A549 (cell line): ENCODE measurements at regions not wholly inside any gene's neighbourhood (a gene's known extent, or its start where the extent isn't known, plus 50 kb on each side); places are given as distances from the start of the nearest gene placed in this dataset.

Experiments used
- ATAC-seq, 2 experiments: fragments of 200-7000 bp in 1 of 2; fragments of >200 bp in 1 of 2; cut with Nextera tagmentation in 1 of 2; cut with Tn5 transposase in 1 of 2; 3 replicates each; pipeline versions ENCODE4 v1.8.0 to v1.9.1; 2018 to 2020; ENCODE audit warnings: mild to moderate bottlenecking in 1 of 2, moderate library complexity in 1 of 2
- CTCF ChIA-PET: fragments of 300-600 bp; sonication (Branson Sonifier 250); formaldehyde crosslinking; extraction: SDS; loops from one replicate; lab custom pipeline; 2021; ENCODE audit warnings: antibody characterized with exemption, inconsistent platforms; lab: Yijun Ruan, JAX
- POLR2A ChIA-PET: fragments of 350-600 bp; formaldehyde crosslinking; extraction: SDS; loops from one replicate; lab custom pipeline; 2021; ENCODE audit warnings: antibody characterized with exemption, inconsistent platforms; lab: Yijun Ruan, JAX
- DNase-seq, 2 experiments: peaks; one replicate each; pipeline versions ENCODE4 v3.0.0 to v3.0.0-alpha.2; 2011 to 2016; ENCODE audit warnings: low read depth in 1 of 2, low spot score in 1 of 2
- FAIRE-seq: peaks from 2 replicates; lab custom pipeline; 2011; peaks lifted over from hg19 to GRCh38; lab: Jason Lieb, UNC
- H3K27ac ChIP-seq, 2 experiments: fragments of >200 bp; sonication (Bioruptor Twin); formaldehyde crosslinking; 3 replicates each; pipeline ENCODE4 v1.5.1; 2016 to 2017
- H3K4me1 ChIP-seq: fragments of >200 bp; sonication (Bioruptor Twin); formaldehyde crosslinking; 3 replicates; pipeline ENCODE4 v1.6.1; 2016
- H3K4me2 ChIP-seq: fragments of >200 bp; sonication (Bioruptor Twin); formaldehyde crosslinking; 3 replicates; pipeline ENCODE4 v1.6.1; 2016
- H3K4me3 ChIP-seq: fragments of >200 bp; sonication (Bioruptor Twin); formaldehyde crosslinking; 3 replicates; pipeline ENCODE4 v1.5.1; 2016
- H3K9me3 ChIP-seq: fragments of >200 bp; sonication (Bioruptor Twin); formaldehyde crosslinking; 3 replicates; pipeline ENCODE4 v1.6.1; 2016
- CBX2 ChIP-seq: fragments of 200-600 bp; sonication (generic); IDR thresholded peaks from 2 replicates; pipeline ENCODE4 v1.6.1; 2016; ENCODE audit warnings: low read depth, mild to moderate bottlenecking, borderline replicate concordance
- CBX8 ChIP-seq: fragments of 200-600 bp; sonication (generic); IDR thresholded peaks from 2 replicates; pipeline ENCODE4 v1.6.1; 2016
- CHD4 ChIP-seq: fragments of 200-600 bp; sonication (generic); IDR thresholded peaks from 2 replicates; pipeline ENCODE4 v1.6.1; 2016; ENCODE audit warnings: antibody characterized with exemption, mild to moderate bottlenecking, borderline replicate concordance
- EP300 ChIP-seq, 2 experiments: fragments of >200 bp; sonication (Bioruptor Twin); formaldehyde crosslinking; IDR thresholded peaks; 2 replicates in 1 of 2; 3 replicates in 1 of 2; pipeline ENCODE4 v1.6.1; 2016 to 2017
- FOSB ChIP-seq: fragments of 250-450 bp; sonication (Bioruptor Pico); IDR thresholded peaks from 2 replicates; pipeline ENCODE4 v1.5.0; 2020; ENCODE audit warnings: mild to moderate bottlenecking, moderate library complexity
- FOXS1 ChIP-seq: fragments of 250-450 bp; sonication (Bioruptor Pico); IDR thresholded peaks from 2 replicates; pipeline ENCODE4 v1.5.0; 2020; ENCODE audit warnings: mild to moderate bottlenecking, moderate library complexity
- GATA3 ChIP-seq: IDR thresholded peaks from 2 replicates; pipeline ENCODE4 v1.6.1; 2012; ENCODE audit warnings: borderline replicate concordance
- HOXB5 ChIP-seq: fragments of 250-450 bp; sonication (Bioruptor Pico); IDR thresholded peaks from 2 replicates; pipeline ENCODE4 v1.5.0; 2020; ENCODE audit warnings: mild to moderate bottlenecking, moderate library complexity
- POLR2AphosphoS2 ChIP-seq: conservative IDR thresholded peaks from 2 replicates; pipeline ENCODE4 v1.6.1; 2012; ENCODE audit warnings: low read length, improper control_type of control experiment, inconsistent platforms
- RAD21 ChIP-seq, 2 experiments: fragments of >200 bp in 1 of 2; sonication (Bioruptor Twin) in 1 of 2; formaldehyde crosslinking in 1 of 2; IDR thresholded peaks in 1 of 2; conservative IDR thresholded peaks in 1 of 2; 2 replicates in 1 of 2; 3 replicates in 1 of 2; pipeline ENCODE4 v1.6.1; 2012 to 2018; ENCODE audit warnings: inconsistent platforms in 1 of 2
- RCOR1 ChIP-seq: fragments of 150-350 bp; IDR thresholded peaks from 2 replicates; pipeline ENCODE4 v1.6.1; 2014; ENCODE audit warnings: antibody characterized with exemption, low read length, low read depth
- TFCP2L1 ChIP-seq: fragments of 250-450 bp; sonication (Bioruptor Pico); IDR thresholded peaks from 2 replicates; pipeline ENCODE4 v1.5.0; 2021; ENCODE audit warnings: mild to moderate bottlenecking
- TP53 ChIP-seq: fragments of 250-450 bp; sonication (Bioruptor Pico); IDR thresholded peaks from 2 replicates; pipeline ENCODE4 v1.5.0; 2021; ENCODE audit warnings: mild to moderate bottlenecking, moderate library complexity
- ZFP36 ChIP-seq: fragments of 450-650 bp; IDR thresholded peaks from 2 replicates; pipeline ENCODE4 v1.6.1; 2014; ENCODE audit warnings: borderline replicate concordance; ENCODE audit not compliant: partially characterized antibody
- ZNF302 ChIP-seq: fragments of 250-450 bp; sonication (Bioruptor Pico); IDR thresholded peaks from 2 replicates; pipeline ENCODE4 v1.9.0; 2021; ENCODE audit warnings: inconsistent platforms, mild to moderate bottlenecking, moderate library complexity
- WGBS: methylation state at CpG from one replicate; pipeline ENCODE4 v1.1.6; 2017; ENCODE audit errors: missing lambda C conversion rate; 5-methylcytosine and 5-hydroxymethylcytosine counted together
- TF ChIP-seq, protein P1 (sequence below): fragments of >200 bp; sonication (Bioruptor Twin); formaldehyde crosslinking; IDR thresholded peaks from 3 replicates; pipeline ENCODE4 v1.5.1; 2016
- TF ChIP-seq, protein P2 (sequence below): fragments of >200 bp; sonication (Bioruptor Twin); formaldehyde crosslinking; IDR thresholded peaks from 3 replicates; pipeline ENCODE4 v1.6.1; 2016
- TF ChIP-seq, protein P3 (sequence below): fragments of 200-600 bp; sonication (generic); IDR thresholded peaks from 2 replicates; pipeline ENCODE4 v1.6.1; 2016; ENCODE audit warnings: antibody characterized with exemption, mild to moderate bottlenecking, moderate library complexity

DNA sequence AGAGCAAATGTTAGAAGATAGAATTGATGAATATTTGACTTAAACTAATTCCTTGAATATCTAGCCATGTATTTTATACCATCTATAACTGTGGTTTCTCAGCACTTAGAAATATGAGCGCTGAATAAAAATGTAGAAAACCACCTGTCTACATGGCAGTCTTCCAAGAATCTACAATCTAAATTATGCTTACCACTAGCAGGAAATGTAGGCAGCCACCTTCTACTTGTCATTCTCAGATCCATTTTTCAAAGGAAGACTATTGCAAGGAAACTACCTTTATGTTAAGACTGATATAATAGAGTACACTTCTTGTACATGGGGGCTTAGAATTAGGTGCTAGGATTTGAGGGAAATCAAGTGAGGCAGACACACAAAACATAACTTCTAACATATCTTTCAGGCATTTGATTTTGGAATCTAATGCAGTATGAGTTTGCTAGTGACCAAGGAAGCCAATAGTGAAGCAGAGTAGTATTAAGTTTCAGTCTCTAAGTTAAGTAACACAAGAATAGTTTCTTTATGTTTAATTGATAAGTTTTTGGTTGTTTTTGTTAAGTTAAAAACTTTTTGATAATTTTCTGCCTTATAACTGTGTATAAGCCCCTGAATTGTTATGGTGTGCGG, 175.9 kb upstream of the ITGA4 start:
- ChIA-PET CTCF (no interaction called here), POLR2A (no interaction called here)
- TF ChIP-seq ZFP36 (no peak), EP300 (IDR thresholded peaks at IDR 0.05) (no peak), RCOR1 (no peak), RAD21 (conservative IDR thresholded peaks at IDR 0.05 in 1 of 2, IDR thresholded peaks at IDR 0.05 in 1 of 2) (no peak), CBX2 (no peak), ZNF302 (CRISPR knock-in tag) (no peak), FOSB (CRISPR knock-in tag) (no peak), CBX8 (no peak)
- TF ChIP-seq, protein P1, sequence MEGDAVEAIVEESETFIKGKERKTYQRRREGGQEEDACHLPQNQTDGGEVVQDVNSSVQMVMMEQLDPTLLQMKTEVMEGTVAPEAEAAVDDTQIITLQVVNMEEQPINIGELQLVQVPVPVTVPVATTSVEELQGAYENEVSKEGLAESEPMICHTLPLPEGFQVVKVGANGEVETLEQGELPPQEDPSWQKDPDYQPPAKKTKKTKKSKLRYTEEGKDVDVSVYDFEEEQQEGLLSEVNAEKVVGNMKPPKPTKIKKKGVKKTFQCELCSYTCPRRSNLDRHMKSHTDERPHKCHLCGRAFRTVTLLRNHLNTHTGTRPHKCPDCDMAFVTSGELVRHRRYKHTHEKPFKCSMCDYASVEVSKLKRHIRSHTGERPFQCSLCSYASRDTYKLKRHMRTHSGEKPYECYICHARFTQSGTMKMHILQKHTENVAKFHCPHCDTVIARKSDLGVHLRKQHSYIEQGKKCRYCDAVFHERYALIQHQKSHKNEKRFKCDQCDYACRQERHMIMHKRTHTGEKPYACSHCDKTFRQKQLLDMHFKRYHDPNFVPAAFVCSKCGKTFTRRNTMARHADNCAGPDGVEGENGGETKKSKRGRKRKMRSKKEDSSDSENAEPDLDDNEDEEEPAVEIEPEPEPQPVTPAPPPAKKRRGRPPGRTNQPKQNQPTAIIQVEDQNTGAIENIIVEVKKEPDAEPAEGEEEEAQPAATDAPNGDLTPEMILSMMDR: no peak
- TF ChIP-seq, protein P2, sequence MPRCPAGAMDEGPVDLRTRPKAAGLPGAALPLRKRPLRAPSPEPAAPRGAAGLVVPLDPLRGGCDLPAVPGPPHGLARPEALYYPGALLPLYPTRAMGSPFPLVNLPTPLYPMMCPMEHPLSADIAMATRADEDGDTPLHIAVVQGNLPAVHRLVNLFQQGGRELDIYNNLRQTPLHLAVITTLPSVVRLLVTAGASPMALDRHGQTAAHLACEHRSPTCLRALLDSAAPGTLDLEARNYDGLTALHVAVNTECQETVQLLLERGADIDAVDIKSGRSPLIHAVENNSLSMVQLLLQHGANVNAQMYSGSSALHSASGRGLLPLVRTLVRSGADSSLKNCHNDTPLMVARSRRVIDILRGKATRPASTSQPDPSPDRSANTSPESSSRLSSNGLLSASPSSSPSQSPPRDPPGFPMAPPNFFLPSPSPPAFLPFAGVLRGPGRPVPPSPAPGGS: no peak
- no peaks in the 10 kb centered on the region for H3K4me1 ChIP-seq
- no peak overlapping the region for H3K4me3 ChIP-seq
- FAIRE-seq: no peak
- no peaks in the 10 kb centered on the region for H3K9me3 ChIP-seq
- WGBS: 81% methylated on average over 2 of the region's 2 CpGs
- DNase-seq: no peak
- ATAC-seq: no peak
- H3K27ac ChIP-seq: no peak overlapping the region
- no peak overlapping the region for H3K4me2 ChIP-seq

DNA sequence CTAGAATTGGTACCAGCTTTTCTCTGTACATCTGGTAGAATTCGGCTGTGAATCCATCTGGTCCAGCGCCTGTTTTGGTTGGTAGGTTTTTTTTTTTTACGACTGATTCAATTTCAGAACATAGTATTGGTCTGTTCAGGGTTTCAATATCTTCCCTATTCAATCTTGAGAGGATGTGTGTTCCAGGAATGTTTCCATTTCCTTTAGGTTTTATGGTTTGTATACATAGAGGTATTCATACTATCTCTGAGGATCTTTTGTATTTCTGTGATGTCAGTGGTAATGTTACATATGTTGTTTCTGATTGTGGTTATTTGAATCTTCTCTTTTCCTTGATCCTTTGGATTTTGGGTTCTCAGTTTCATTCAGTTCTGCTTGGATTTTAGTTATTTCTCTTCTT, 172.1 kb upstream of the ITGA4 start:
- H3K9me3 ChIP-seq: no peaks in the 10 kb centered on the region
- no peak overlapping the region for H3K27ac ChIP-seq
- ChIA-PET POLR2A (no interaction called here), CTCF (interaction anchor here (0.9 kb wide), 1 partner anchor 184 kb away, joined by 3 read pairs; no protein-coding TSS in a partner anchor)
- no peak overlapping the region for H3K4me3 ChIP-seq
- TF ChIP-seq HOXB5 (CRISPR knock-in tag): no peak
- TF ChIP-seq CHD4: no peak
- DNase-seq: no peak
- 11% methylated on average over 3 of the region's 3 CpGs for WGBS
- no peak overlapping the region for H3K4me2 ChIP-seq
- H3K4me1 ChIP-seq: no peaks in the 10 kb centered on the region
- no peak for ATAC-seq
- peak; percentile 43 for FAIRE-seq

DNA sequence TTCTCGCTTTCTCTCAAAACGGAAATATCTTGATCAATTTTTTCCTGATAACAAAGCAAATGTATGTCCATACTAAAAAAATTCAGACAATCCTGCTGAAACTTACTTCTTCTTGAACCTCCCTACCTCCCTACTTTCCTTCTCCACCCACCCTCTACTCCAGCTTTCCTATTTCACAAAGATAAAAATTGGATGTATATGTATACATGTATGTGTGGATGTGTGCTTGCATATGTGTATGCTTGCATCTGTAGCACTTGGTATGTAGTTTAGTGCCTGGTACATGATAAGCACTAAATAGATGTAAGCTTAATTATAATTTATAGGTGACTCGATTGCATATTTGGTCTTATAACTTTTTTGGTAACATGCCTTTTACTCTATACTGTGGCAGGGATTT, 167.5 kb upstream of the ITGA4 start:
- H3K27ac ChIP-seq: no peak overlapping the region
- no peaks in the 10 kb centered on the region for H3K4me1 ChIP-seq
- WGBS: 65% methylated on average over 3 of the region's 3 CpGs
- no peak overlapping the region for H3K4me3 ChIP-seq
- no peak overlapping the region for H3K4me2 ChIP-seq
- FAIRE-seq (no peak), ATAC-seq (no peak), DNase-seq (no peak)
- ChIA-PET POLR2A (no interaction called here), CTCF (no interaction called here)
- H3K9me3 ChIP-seq: no peaks in the 10 kb centered on the region
- TF ChIP-seq POLR2AphosphoS2 (no peak), TFCP2L1 (CRISPR knock-in tag) (no peak), FOXS1 (CRISPR knock-in tag) (no peak), ZFP36 (no peak), HOXB5 (CRISPR knock-in tag) (no peak), TP53 (CRISPR knock-in tag) (no peak), GATA3 (no peak)
- TF ChIP-seq, protein P3, sequence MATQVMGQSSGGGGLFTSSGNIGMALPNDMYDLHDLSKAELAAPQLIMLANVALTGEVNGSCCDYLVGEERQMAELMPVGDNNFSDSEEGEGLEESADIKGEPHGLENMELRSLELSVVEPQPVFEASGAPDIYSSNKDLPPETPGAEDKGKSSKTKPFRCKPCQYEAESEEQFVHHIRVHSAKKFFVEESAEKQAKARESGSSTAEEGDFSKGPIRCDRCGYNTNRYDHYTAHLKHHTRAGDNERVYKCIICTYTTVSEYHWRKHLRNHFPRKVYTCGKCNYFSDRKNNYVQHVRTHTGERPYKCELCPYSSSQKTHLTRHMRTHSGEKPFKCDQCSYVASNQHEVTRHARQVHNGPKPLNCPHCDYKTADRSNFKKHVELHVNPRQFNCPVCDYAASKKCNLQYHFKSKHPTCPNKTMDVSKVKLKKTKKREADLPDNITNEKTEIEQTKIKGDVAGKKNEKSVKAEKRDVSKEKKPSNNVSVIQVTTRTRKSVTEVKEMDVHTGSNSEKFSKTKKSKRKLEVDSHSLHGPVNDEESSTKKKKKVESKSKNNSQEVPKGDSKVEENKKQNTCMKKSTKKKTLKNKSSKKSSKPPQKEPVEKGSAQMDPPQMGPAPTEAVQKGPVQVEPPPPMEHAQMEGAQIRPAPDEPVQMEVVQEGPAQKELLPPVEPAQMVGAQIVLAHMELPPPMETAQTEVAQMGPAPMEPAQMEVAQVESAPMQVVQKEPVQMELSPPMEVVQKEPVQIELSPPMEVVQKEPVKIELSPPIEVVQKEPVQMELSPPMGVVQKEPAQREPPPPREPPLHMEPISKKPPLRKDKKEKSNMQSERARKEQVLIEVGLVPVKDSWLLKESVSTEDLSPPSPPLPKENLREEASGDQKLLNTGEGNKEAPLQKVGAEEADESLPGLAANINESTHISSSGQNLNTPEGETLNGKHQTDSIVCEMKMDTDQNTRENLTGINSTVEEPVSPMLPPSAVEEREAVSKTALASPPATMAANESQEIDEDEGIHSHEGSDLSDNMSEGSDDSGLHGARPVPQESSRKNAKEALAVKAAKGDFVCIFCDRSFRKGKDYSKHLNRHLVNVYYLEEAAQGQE: no peak
